Kidney epithelial cell (primary cell): ENCODE measurements at regions not wholly inside any gene's neighbourhood (a gene's known extent, or its start where the extent isn't known, plus 50 kb on each side); places are given as distances from the start of the nearest gene placed in this dataset.

Experiments used
- DNase-seq: peaks from one replicate; pipeline ENCODE4 v3.0.0-alpha.2; 2010; ENCODE audit warnings: low read depth
- H3K27me3 ChIP-seq: 2 replicates; pipeline ENCODE4 v1.6.0; 2011; ENCODE audit warnings: low read length; ENCODE audit not compliant: control insufficient read depth, insufficient read depth
- H3K36me3 ChIP-seq: 2 replicates; pipeline ENCODE4 v1.5.1; 2011; ENCODE audit warnings: low read length; ENCODE audit not compliant: control insufficient read depth, insufficient read depth
- H3K4me3 ChIP-seq: 2 replicates; pipeline ENCODE4 v1.5.1; 2011; ENCODE audit warnings: low read depth, mild to moderate bottlenecking, control low read depth, low read length
- TF ChIP-seq, protein P1 (sequence below): IDR thresholded peaks from 2 replicates; pipeline ENCODE4 v1.5.1; 2011; ENCODE audit warnings: mild to moderate bottlenecking, moderate library complexity, low read length, control low read depth, inconsistent platforms; ENCODE audit not compliant: insufficient read depth, poor library complexity, severe bottlenecking

DNA sequence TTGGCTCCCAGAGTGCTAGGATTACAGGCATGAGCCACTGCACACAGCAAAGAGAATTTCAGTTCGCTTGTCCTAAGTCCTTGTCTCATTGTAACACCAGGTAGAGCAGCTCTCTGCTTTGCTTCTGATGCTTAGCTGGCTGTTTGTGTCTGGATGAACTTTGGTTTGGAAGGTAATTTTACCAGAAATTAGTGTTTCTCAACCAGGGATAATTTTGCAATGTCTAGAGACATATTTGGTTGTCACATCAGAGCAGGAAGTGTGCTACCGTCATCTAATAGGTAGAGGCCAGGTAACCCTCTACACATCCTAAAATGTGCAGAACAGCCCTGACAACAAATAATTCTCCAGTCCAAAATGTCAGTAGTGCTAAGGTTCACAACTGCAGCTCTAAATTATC, 108.8 kb downstream of the SNX18 start:
- H3K36me3 ChIP-seq, result no peaks in the 10 kb centered on the region
- no peak overlapping the region for H3K4me3 ChIP-seq
- TF ChIP-seq, protein P1, sequence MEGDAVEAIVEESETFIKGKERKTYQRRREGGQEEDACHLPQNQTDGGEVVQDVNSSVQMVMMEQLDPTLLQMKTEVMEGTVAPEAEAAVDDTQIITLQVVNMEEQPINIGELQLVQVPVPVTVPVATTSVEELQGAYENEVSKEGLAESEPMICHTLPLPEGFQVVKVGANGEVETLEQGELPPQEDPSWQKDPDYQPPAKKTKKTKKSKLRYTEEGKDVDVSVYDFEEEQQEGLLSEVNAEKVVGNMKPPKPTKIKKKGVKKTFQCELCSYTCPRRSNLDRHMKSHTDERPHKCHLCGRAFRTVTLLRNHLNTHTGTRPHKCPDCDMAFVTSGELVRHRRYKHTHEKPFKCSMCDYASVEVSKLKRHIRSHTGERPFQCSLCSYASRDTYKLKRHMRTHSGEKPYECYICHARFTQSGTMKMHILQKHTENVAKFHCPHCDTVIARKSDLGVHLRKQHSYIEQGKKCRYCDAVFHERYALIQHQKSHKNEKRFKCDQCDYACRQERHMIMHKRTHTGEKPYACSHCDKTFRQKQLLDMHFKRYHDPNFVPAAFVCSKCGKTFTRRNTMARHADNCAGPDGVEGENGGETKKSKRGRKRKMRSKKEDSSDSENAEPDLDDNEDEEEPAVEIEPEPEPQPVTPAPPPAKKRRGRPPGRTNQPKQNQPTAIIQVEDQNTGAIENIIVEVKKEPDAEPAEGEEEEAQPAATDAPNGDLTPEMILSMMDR, result no peak
- peaks cover 4% of the 10 kb centered on the region for H3K27me3 ChIP-seq
- no peak for DNase-seq

DNA sequence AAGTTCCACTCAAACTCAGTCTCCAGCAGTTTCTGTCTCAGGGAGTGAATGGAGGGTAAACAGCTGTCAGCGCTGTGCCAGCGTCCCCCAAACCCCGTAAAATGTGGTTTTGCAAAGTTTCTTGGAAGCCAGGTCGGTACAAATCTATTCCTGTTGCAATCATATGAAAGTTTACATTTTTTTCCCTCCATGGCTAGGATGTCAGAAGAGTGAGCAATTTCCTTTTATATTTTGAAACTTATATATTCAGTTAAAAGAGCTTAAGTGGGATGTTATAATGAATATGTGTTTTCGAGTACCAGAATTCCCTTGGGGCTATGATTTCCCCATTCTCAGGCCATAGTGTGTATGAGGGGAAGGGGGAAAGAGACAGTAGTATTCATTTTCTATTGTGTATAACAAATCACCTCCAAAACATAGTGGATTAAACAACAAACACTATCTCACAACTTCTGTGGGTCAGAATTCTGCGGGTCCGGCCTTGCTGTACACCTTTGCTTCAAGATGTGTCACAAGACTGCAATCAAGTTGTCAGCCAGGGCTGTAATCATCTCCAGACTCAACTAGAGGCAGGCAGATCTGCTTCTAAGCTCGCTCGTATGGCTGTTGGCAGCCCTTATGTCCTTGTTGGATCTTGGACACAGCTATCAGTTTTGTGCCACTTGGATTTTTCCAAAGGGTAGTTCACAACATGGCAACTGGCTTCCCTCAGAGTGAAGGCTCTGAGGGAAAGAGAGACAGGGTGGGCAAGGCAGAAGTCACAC, 107.4 kb downstream of the SNX18 start:
- no peaks in the 10 kb centered on the region for H3K36me3 ChIP-seq
- no peak overlapping the region for H3K4me3 ChIP-seq
- TF ChIP-seq, protein P1, result no peak
- H3K27me3 ChIP-seq, result peaks cover 2% of the 10 kb centered on the region
- DNase-seq, result no peak

DNA sequence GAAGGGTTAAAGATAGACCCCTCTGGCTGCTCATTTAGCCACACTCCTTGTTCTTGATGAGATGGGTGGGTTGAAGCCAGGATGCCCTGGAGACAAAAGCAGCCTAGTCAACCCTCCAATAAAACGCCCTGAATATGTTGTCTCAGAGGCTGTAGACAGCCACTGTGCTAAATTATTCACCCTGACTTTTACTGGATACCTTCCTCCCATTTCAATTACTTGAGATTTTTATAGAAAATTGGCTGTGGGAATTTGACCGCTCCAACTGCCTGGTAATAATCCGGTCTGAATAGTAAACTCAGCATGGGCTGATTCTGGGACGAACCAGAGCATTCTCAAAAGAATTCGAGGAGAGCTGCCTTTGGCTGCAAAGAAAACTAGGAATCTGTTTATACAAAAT, 104.2 kb downstream of the SNX18 start:
- Histone ChIP-seq H3K36me3 (no peaks in the 10 kb centered on the region), H3K27me3 (peaks cover 2% of the 10 kb centered on the region), H3K4me3 (no peak overlapping the region)
- TF ChIP-seq, protein P1, result no peak
- DNase-seq, result no peak

DNA sequence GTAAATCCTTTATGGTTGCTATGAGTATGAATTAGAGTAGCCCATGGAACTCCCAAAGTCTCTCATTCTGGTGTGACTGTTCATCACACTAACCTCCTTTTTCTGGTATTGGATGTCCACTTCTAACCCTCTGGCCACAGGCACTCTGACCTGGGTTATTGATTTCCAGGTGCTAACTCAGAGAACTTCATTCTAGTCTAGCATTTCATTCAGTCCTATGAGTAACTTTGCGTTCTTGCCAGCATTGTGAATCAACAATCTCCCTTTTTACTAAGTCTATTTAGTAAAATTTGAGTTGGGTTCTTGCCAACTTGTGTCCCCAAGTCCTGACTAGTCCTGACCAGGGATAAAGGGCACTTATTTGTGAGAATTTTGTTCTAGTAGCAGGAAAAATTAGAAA, 103.5 kb downstream of the SNX18 start:
- Histone ChIP-seq H3K36me3 (no peaks in the 10 kb centered on the region), H3K4me3 (no peak overlapping the region), H3K27me3 (no peaks in the 10 kb centered on the region)
- no peak for DNase-seq
- TF ChIP-seq, protein P1, result no peak

DNA sequence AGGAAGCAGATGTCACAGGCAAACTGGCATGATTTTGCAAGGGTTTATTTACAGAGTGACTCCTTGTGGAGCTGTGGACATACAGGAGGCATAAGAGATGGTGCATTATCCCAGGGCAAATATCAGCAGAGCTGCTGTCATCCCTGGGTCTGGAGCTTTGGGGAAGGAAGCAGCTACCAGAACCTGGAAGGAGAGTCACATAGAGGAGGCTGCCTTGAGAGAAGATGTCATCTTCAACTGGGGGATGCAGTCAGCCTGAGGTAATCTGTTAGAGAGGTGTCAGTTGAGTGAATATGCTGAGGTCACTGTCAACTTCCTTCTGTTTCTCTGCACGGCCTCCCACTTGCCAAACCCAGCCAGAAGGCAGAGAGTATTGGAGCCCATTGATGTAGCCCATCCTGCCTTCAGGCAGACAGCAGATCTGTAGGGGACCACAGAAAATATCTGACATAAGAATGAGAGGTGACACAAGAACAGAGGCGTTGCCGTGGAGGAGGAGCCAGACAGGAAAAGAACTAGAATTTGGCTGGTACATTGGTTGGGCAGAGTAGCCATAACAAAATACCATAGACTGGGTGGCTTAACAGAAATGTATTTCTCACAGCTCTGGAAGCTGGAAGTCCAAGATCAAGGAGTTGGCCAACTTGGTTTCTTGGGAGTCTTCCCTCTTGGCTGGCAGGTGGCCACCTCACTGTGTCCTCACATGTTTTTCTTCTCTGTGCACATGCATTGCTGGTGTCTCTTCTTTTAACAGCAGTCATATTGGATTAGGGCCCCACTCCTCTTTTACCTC, 102.8 kb downstream of the SNX18 start:
- DNase-seq, result no peak
- Histone ChIP-seq H3K36me3 (no peaks in the 10 kb centered on the region), H3K4me3 (no peak overlapping the region), H3K27me3 (no peaks in the 10 kb centered on the region)
- TF ChIP-seq, protein P1, result no peak
